GM12892 (cell line): ENCODE measurements at regions not wholly inside any gene's neighbourhood (a gene's known extent, or its start where the extent isn't known, plus 50 kb on each side); places are given as distances from the start of the nearest gene placed in this dataset.

Source experiments
- POLR2A ChIP-seq: IDR thresholded peaks from 2 replicates; pipeline ENCODE4 v1.6.1; 2011; ENCODE audit warnings: low read depth, low read length, control low read depth
- POLR2AphosphoS5 ChIP-seq: IDR thresholded peaks from 2 replicates; pipeline ENCODE4 v1.6.1; 2011; ENCODE audit warnings: low read depth, low read length, control low read depth

GRCh38 chr2:175312137-175312536 is 130.6 kb upstream of the ATP5MC3 start:
- no peak for TF ChIP-seq POLR2A
- TF ChIP-seq POLR2AphosphoS5: no peak
